HL-60 (cell line): ENCODE measurements at regions not wholly inside any gene's neighbourhood (a gene's known extent, or its start where the extent isn't known, plus 50 kb on each side); places are given as distances from the start of the nearest gene placed in this dataset.

ENCODE experiments used
- CTCF ChIP-seq: IDR thresholded peaks from one replicate; pipeline ENCODE4 v1.5.1; 2011; ENCODE audit warnings: low read length, control low read depth, inconsistent platforms; ENCODE audit not compliant: insufficient read depth
- GABPA ChIP-seq: IDR thresholded peaks from 2 replicates; pipeline ENCODE4 v1.6.1; 2012; ENCODE audit warnings: low read depth
- REST ChIP-seq: IDR thresholded peaks from 2 replicates; pipeline ENCODE4 v1.6.1; 2012; ENCODE audit warnings: low read depth; ENCODE audit not compliant: insufficient replicate concordance
- SPI1 ChIP-seq: IDR thresholded peaks from 2 replicates; pipeline ENCODE4 v1.6.1; 2012; ENCODE audit warnings: low read depth, mild to moderate bottlenecking, borderline replicate concordance

GRCh38 chr1:24984800-24985522 is 54.9 kb upstream of the RUNX3 start:
- TF ChIP-seq CTCF, result no peak
- TF ChIP-seq SPI1, result no peak
- no peak for TF ChIP-seq REST
- TF ChIP-seq GABPA, result no peak
